GM12878 (cell line): ENCODE measurements at regions not wholly inside any gene's neighbourhood (a gene's known extent, or its start where the extent isn't known, plus 50 kb on each side); places are given as distances from the start of the nearest gene placed in this dataset.

Source experiments
- ATF2 ChIP-seq: IDR thresholded peaks from 2 replicates; pipeline ENCODE4 v1.6.1; 2012; ENCODE audit warnings: low read length, inconsistent platforms
- E4F1 ChIP-seq: fragments of 450-650 bp; IDR thresholded peaks from 2 replicates; pipeline ENCODE4 v1.6.1; 2018; ENCODE audit warnings: borderline replicate concordance, mild to moderate bottlenecking; ENCODE audit not compliant: partially characterized antibody
- EP300 ChIP-seq, 2 experiments: fragments of 150-350 bp in 1 of 2; IDR thresholded peaks; 2 replicates each; pipeline ENCODE4 v1.6.1; 2011 to 2012; ENCODE audit warnings: low read depth in 2 of 2, low read length in 2 of 2, borderline replicate concordance in 1 of 2, improper control_type of control experiment in 1 of 2, inconsistent platforms in 1 of 2; ENCODE audit not compliant: control insufficient read depth in 1 of 2
- FOS ChIP-seq: IDR thresholded peaks from 3 replicates; pipeline ENCODE4 v1.6.1; 2011; ENCODE audit warnings: borderline replicate concordance; ENCODE audit not compliant: insufficient read length; ENCODE audit errors: extremely low read depth
- IRF3 ChIP-seq: fragments of 450-650 bp; IDR thresholded peaks from 2 replicates; pipeline ENCODE4 v1.6.1; 2014; ENCODE audit warnings: mild to moderate bottlenecking
- TARDBP ChIP-seq: IDR thresholded peaks from 2 replicates; pipeline ENCODE4 v1.6.1; 2016; ENCODE audit warnings: borderline replicate concordance

- TF ChIP-seq EP300 (IDR thresholded peaks at IDR 0.05; ENCODE audit: borderline replicate concordance in 1 of 2, control insufficient read depth in 1 of 2, low read depth in 2 of 2, low read length in 2 of 2) (no peak), IRF3 (no peak), FOS (no peak), E4F1 (no peak), ATF2 (no peak), TARDBP (no peak)
These were observed 122.7 kb upstream of the MDM1 start (continued) for GRCh38 chr12:68454892-68455291.
